ENCODE measurements at regions not wholly inside any gene's neighbourhood (a gene's known extent, or its start where the extent isn't known, plus 50 kb on each side); places are given as distances from the start of the nearest gene placed in this dataset.

- TF ChIP-seq CTCF (IDR thresholded peaks at IDR 0.05) (no peak), EZH2 (IDR thresholded peaks at IDR 0.05; ENCODE audit: borderline replicate concordance, insufficient read depth, low read depth, low read length, poor library complexity, severe bottlenecking) (no peak)
Measured at GRCh38 chr7:25424855-25425254, 196.6 kb upstream of the NPVF start.
